ENCODE measurements at regions not wholly inside any gene's neighbourhood (a gene's known extent, or its start where the extent isn't known, plus 50 kb on each side); places are given as distances from the start of the nearest gene placed in this dataset.

DNA sequence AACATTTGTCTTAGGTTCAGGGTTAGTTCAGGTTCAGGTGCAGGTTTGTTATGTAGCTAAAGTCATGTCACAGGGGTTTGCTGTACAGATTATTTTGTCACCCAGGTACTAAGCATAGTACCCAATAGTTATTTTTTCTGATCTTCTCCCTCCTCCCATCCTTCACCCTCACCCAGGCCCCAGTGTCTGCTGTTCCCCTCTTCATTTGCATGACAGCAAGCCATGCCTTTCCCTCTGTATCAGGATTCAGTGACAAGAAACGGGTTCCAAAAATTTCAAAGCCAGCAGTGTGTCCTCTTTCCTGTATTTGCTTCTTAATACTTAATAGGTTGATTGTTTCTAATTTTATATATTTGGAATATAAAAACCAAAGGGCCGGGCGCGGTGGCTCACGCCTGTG lies 330.8 kb upstream of the SGCD start:
- ChIA-PET CTCF (no interaction called here), RAD21 (ENCODE audit: low non-redundant PET in 1 of 2, low total read pairs in 2 of 2, uncharacterized antibody in 2 of 2, unreplicated experiment in 2 of 2) (no interaction called here), POLR2A (no interaction called here)
- Histone ChIP-seq H4K20me1 (ENCODE audit: insufficient read depth) (no peaks in the 10 kb centered on the region), H3K9me3 (ENCODE audit: control insufficient read depth in 1 of 2, insufficient read depth in 1 of 2, low read depth in 1 of 2, low read length in 2 of 2) (peaks cover 0 to 2% of the 10 kb centered on the region in 2 experiments; a peak in 2 of 4 replicates), H3K79me2 (ENCODE audit: insufficient read depth, low read length) (no peaks in the 10 kb centered on the region), H3K4me2 (ENCODE audit: low read length) (no peak overlapping the region), H3K4me1 (ENCODE audit: control insufficient read depth in 1 of 2, insufficient read depth in 2 of 2, low read length in 2 of 2) (no peaks in the 10 kb centered on the region), H3K9me2 (ENCODE audit: insufficient read depth) (no peaks in the 10 kb centered on the region), H3K27me3 (ENCODE audit: insufficient read depth, low read length) (no peaks in the 10 kb centered on the region), H3K27ac (ENCODE audit: low read depth, low read length) (no peak overlapping the region), H2AFZ (ENCODE audit: low read depth, low read length, poor library complexity, severe bottlenecking) (no peak overlapping the region), H3K4me3 (replicated peaks in 1 of 2; ENCODE audit: low read depth in 1 of 2, low read length in 2 of 2) (no peak overlapping the region), H3K9ac (ENCODE audit: low read length) (no peak overlapping the region), H3K36me3 (ENCODE audit: control insufficient read depth in 1 of 2, insufficient read depth in 2 of 2, low read length in 2 of 2) (no peaks in the 10 kb centered on the region)
- intact Hi-C loops (cut with micrococcal nuclease): no loop called here
- ATAC-seq (no peak), DNase-seq (ENCODE audit: low read depth, low spot score) (no peak)
- no TSS peak for BruUV-seq (replicated peaks)
- TF ChIP-seq POLR2A (IDR thresholded peaks at IDR 0.05; ENCODE audit: borderline replicate concordance, extremely low read depth, insufficient read depth, insufficient read length): no peak
- TF ChIP-seq ELF1 (IDR thresholded peaks at IDR 0.05; ENCODE audit: borderline replicate concordance, low read depth): no peak
- TF ChIP-seq, protein P1, sequence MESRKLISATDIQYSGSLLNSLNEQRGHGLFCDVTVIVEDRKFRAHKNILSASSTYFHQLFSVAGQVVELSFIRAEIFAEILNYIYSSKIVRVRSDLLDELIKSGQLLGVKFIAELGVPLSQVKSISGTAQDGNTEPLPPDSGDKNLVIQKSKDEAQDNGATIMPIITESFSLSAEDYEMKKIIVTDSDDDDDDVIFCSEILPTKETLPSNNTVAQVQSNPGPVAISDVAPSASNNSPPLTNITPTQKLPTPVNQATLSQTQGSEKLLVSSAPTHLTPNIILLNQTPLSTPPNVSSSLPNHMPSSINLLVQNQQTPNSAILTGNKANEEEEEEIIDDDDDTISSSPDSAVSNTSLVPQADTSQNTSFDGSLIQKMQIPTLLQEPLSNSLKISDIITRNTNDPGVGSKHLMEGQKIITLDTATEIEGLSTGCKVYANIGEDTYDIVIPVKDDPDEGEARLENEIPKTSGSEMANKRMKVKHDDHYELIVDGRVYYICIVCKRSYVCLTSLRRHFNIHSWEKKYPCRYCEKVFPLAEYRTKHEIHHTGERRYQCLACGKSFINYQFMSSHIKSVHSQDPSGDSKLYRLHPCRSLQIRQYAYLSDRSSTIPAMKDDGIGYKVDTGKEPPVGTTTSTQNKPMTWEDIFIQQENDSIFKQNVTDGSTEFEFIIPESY (IDR thresholded peaks at IDR 0.05; ENCODE audit: extremely low read depth, insufficient replicate concordance, low read length): no peak
- no peak for TF ChIP-seq ZNF274 (IDR thresholded peaks at IDR 0.05; ENCODE audit: low read depth, low read length)
- TF ChIP-seq POLR2AphosphoS5 (IDR thresholded peaks at IDR 0.05; ENCODE audit: low read depth, low read length): no peak
- no peak for TF ChIP-seq FOSL1 (IDR thresholded peaks at IDR 0.05; ENCODE audit: low read depth)
- TF ChIP-seq JUND (IDR thresholded peaks at IDR 0.05): no peak
- no peak for TF ChIP-seq EZH2 (IDR thresholded peaks at IDR 0.05)
- TF ChIP-seq TCF7L2 (IDR thresholded peaks at IDR 0.05; ENCODE audit: borderline replicate concordance, extremely low read depth, insufficient read depth, insufficient read length): no peak
- TF ChIP-seq, protein P2, sequence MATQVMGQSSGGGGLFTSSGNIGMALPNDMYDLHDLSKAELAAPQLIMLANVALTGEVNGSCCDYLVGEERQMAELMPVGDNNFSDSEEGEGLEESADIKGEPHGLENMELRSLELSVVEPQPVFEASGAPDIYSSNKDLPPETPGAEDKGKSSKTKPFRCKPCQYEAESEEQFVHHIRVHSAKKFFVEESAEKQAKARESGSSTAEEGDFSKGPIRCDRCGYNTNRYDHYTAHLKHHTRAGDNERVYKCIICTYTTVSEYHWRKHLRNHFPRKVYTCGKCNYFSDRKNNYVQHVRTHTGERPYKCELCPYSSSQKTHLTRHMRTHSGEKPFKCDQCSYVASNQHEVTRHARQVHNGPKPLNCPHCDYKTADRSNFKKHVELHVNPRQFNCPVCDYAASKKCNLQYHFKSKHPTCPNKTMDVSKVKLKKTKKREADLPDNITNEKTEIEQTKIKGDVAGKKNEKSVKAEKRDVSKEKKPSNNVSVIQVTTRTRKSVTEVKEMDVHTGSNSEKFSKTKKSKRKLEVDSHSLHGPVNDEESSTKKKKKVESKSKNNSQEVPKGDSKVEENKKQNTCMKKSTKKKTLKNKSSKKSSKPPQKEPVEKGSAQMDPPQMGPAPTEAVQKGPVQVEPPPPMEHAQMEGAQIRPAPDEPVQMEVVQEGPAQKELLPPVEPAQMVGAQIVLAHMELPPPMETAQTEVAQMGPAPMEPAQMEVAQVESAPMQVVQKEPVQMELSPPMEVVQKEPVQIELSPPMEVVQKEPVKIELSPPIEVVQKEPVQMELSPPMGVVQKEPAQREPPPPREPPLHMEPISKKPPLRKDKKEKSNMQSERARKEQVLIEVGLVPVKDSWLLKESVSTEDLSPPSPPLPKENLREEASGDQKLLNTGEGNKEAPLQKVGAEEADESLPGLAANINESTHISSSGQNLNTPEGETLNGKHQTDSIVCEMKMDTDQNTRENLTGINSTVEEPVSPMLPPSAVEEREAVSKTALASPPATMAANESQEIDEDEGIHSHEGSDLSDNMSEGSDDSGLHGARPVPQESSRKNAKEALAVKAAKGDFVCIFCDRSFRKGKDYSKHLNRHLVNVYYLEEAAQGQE (IDR thresholded peaks at IDR 0.05; ENCODE audit: low read depth): no peak
- TF ChIP-seq, protein P3, sequence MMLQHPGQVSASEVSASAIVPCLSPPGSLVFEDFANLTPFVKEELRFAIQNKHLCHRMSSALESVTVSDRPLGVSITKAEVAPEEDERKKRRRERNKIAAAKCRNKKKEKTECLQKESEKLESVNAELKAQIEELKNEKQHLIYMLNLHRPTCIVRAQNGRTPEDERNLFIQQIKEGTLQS (IDR thresholded peaks at IDR 0.05): no peak
- TF ChIP-seq SRF (IDR thresholded peaks at IDR 0.05; ENCODE audit: low read depth): no peak
